NB4 (cell line): ENCODE measurements at regions not wholly inside any gene's neighbourhood (a gene's known extent, or its start where the extent isn't known, plus 50 kb on each side); places are given as distances from the start of the nearest gene placed in this dataset.
"Not testable (repeated sequence)": the region's sequence is repeated elsewhere in the genome, so short reads cannot be mapped to it uniquely, and the experiment has no call there.

Experiments
- DNase-seq: peaks from one replicate; pipeline ENCODE4 v3.0.0; 2010; ENCODE audit warnings: low read depth
- H3K4me3 ChIP-seq: one replicate; pipeline ENCODE4 v1.5.1; 2011; ENCODE audit warnings: mild to moderate bottlenecking, low read depth, low read length, moderate library complexity
- CTCF ChIP-seq: IDR thresholded peaks from one replicate; pipeline ENCODE4 v1.5.1; 2012; ENCODE audit warnings: low read depth, low read length
- MYC ChIP-seq: IDR thresholded peaks from 2 replicates; pipeline ENCODE4 v1.6.1; 2011; ENCODE audit warnings: low read depth, low read length
- POLR2A ChIP-seq: IDR thresholded peaks from 2 replicates; pipeline ENCODE4 v1.6.1; 2011; ENCODE audit warnings: mild to moderate bottlenecking; ENCODE audit not compliant: insufficient read length; ENCODE audit errors: extremely low read depth
- TF ChIP-seq, protein P1 (sequence below): IDR thresholded peaks from 2 replicates; pipeline ENCODE4 v1.6.1; 2011; ENCODE audit warnings: low read depth, low read length

DNA sequence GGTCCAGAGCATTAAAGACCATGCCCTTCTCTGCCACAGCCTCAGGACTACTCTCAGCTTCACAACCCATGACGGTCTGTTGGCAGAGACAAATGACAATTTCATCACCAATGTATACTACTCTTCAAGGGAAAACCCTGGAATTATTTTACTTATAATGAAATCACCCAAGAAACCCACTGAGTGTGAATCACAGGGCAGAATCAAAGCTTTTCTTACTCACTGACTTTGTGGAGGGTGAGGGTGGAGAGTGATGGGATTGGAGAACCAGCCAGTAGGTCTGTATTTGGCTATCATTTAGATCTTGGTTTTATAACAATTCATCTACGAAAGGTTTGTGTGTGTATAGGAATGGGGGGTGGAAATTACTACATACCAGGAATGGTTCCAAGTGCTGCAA, 442.6 kb downstream of the SHISA9 start:
- TF ChIP-seq CTCF, result no peak
- TF ChIP-seq POLR2A, result no peak
- no peak overlapping the region for H3K4me3 ChIP-seq
- no peak for DNase-seq

GRCh38 chr16:13348416-13348815, 447.0 kb downstream of the SHISA9 start:
- DNase-seq, result no peak
- no peak overlapping the region for H3K4me3 ChIP-seq
- no peak for TF ChIP-seq MYC
- TF ChIP-seq CTCF, result no peak
- TF ChIP-seq POLR2A, result no peak
- TF ChIP-seq, protein P1, sequence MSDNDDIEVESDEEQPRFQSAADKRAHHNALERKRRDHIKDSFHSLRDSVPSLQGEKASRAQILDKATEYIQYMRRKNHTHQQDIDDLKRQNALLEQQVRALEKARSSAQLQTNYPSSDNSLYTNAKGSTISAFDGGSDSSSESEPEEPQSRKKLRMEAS, result no peak

DNA sequence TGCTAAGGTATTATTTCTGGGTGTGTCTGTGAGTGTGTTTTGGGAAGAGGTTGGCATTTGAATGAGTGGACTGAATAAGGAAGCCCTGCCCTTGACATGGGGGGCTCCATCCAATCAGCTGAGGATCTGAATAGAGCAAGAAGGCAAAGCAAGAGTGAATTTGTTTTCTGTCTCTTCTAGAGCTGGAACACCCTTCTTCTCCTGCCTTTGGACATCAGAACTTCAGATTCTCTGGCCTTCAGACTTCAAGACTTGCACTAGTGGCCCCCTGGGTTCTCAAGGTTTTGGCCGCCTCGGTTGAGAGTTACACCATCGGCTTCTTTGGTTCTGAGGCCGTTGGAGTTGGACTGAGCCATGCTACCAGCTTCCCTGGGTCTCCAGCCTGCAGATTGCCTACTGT, 448.6 kb downstream of the SHISA9 start:
- no peak for TF ChIP-seq MYC
- no peak for TF ChIP-seq CTCF
- TF ChIP-seq, protein P1, result no peak
- no peak for TF ChIP-seq POLR2A
- no peak overlapping the region for H3K4me3 ChIP-seq
- no peak for DNase-seq

DNA sequence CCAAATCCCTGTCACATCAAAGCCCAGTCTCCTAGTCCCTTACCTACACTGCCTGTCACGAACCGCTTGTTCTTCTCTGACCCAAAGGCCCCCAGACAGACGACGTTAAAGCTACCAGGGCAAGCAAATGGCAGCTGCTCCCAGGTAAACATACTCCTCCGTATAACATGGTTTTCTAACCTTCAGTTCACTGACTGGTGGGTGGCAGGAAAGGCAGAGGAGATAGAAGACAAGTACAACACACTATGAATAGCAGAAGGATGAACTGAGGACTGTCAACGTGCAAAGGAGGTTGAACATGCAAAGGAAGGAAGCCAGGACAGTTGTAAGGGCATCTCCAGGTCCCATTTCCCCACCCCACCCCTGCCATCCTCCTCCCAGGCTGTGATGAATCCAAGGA, 449.8 kb downstream of the SHISA9 start:
- H3K4me3 ChIP-seq, result no peak overlapping the region
- TF ChIP-seq CTCF, result no peak
- TF ChIP-seq, protein P1, result no peak
- no peak for TF ChIP-seq POLR2A
- no peak for TF ChIP-seq MYC
- DNase-seq, result no peak

DNA sequence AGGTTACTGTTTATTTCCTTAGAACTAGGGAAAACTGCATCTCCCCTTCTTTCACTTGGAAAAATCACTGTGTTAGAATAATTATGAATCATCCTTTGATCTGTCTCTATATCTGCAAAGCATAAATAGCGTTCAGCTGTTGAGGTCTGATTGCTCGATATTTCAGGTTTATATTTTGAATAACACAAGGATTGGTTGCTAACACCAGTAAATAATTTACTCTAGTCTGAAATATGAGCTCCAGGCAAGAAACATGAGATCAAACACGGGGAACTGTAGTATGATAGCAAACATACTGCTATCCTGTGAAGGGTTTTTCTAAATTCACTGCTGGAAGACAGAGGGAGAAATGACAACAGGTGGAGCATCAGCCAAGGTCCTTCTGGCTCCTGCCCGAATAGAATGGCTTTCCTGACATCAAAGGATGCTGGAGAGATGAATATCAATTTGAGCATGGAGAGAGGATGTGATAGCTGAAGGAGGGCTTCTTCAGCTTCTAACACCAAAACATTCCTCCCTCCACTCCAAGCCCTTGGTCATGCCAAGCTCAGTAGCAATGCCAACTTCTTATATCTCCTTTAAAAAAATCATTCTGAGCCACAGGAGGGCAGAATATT, 450.3 kb downstream of the SHISA9 start:
- no peak for DNase-seq
- no peak for TF ChIP-seq CTCF
- TF ChIP-seq MYC, result no peak
- TF ChIP-seq, protein P1, result no peak
- no peak for TF ChIP-seq POLR2A

GRCh38 chr16:13352796-13353195, 451.4 kb downstream of the SHISA9 start:
- H3K4me3 ChIP-seq, DNase-seq: not testable (repeated sequence)

More for the DNA sequence above, 450.3 kb downstream of the SHISA9 start:
- H3K4me3 ChIP-seq, result no peak overlapping the region

GRCh38 chr16:13357842-13358241, 456.4 kb downstream of the SHISA9 start:
- H3K4me3 ChIP-seq, DNase-seq: not testable (repeated sequence)
